Fibroblast of skin of scalp (primary cell): ENCODE measurements at regions not wholly inside any gene's neighbourhood (a gene's known extent, or its start where the extent isn't known, plus 50 kb on each side); places are given as distances from the start of the nearest gene placed in this dataset.
"Not testable (repeated sequence)": the region's sequence is repeated elsewhere in the genome, so short reads cannot be mapped to it uniquely, and the experiment has no call there.

Experiments
- DNase-seq: peaks from one replicate; pipeline ENCODE4 v3.0.0-alpha.2; 2013

GRCh38 chr10:130352291-130352645 lies 216.1 kb downstream of the GLRX3 start:
- DNase-seq, result no peak

- DNase-seq, result no peak
Observed at GRCh38 chr10:130353928-130354572, 217.9 kb downstream of the GLRX3 start.

DNA sequence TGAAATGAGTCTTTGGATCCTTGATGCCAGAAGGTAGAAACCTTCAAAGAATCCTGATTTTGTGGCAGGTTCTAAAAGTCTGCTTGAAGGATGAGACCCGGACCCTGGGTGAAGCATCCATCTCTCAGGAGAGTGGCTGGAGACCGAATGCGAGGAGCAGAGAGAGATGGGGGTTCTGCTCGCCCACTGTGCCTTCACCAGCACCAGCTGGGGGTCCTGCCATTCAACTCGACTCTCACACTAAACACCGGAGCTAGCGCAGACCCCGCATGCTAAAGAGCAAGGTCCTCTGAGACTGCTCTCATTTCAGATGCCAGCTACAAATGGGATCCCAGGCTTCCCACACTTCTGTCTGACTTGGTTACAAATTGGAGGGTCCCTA lies 218.4 kb downstream of the GLRX3 start:
- no peak for DNase-seq

GRCh38 chr10:130354976-130355795 lies 219.0 kb downstream of the GLRX3 start:
- no peak for DNase-seq

- not testable (repeated sequence) for DNase-seq
Observed at GRCh38 chr10:130356429-130356828, 220.2 kb downstream of the GLRX3 start.

DNA sequence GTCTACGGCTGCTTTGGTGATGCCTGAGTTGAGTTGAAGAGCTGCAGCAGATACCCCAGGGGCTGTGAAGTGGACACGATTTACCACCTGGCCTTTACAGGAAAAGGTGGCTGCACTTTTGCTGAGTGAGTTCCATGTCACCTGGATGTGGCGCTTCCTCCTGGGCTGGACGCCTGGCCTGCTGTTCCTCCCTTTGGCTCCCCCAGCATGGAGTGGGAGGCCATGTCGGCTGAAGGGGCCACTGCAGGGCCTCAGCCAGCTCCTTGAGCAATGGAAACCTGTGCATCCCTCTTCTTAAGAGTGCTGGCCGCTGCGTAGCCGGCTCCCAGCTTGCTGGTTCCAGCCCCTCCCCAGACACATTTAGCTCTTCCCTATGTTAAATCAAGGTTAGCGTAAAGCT lies 221.0 kb downstream of the GLRX3 start:
- no peak for DNase-seq

DNA sequence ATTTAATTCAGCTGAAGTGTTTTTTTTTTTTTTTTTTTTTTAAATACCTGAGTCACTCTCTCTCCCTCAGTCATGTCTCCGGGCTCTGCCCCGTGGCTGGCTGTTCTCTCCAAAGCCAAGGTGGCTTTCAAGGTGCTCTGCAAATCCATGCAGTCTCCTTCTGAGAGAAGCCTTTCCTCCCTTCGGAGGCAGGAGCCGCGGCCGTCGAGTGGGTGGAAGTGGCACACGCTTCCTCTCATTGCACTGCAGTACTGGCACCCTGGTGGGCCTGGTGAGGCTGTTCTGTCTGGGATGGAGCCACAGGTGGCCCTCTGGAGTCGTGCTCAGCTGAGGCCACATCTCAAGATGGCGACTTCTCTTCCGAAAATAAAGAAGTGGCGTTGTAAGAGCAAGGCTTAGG lies 221.8 kb downstream of the GLRX3 start:
- DNase-seq, result no peak

DNA sequence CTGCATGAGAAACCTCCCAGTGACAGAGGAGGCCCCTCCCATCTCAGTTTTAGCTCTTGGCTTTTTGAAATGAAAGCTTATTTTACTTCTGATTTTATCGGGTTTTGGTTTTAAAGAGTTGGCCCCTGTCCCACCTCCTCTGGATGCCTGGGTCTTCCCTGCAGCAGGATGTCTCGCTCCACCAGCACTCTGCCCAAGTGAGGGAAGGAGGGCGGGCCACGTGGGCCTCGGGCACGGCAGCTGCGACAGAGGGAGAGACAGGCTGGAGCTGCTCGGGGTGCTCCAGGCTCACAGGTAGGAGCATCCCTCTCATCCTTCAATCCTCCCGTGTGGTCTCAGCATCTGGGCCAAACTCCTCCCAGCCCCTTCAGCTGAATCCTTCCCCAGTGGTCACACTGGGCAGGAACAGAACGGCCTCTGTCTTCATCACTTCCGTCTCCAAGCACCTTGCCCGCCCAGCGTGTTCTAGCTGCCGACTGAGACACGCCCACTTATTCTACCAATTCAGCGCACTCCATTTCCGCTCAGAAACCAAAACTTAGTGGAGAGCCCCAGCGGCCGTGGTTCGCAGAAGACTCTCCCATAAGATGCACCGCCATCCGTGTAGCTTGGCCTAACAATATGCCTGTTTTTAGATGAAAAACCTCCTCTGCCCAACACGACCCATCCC lies 222.9 kb downstream of the GLRX3 start:
- no peak for DNase-seq

- DNase-seq, result no peak
Observed at GRCh38 chr10:130359711-130360110, 223.5 kb downstream of the GLRX3 start.

DNA sequence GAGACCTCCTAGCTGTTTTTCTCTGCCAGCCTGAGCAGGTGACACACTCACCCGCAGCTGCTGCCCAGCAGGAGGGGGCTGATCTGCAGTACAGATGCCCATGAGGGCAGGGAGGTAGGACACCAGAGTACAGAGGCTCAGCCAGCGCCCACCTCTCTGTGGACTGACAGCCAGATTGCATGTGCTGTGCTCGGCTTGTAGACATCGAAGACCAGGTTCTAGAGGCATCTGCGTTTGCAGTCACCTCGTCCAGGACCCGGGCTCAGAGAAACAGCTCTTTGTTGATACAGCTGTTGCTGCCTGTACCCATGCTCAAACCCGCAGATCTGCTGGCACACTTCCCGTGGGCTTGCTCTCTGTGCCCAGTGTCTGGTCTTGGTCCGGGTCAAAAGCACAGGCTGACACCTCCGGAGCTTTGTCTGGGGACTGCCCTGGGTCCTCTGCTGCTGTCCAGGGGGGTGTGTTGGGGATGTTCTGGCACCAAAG lies 224.7 kb downstream of the GLRX3 start:
- no peak for DNase-seq

- no peak for DNase-seq
Observed at GRCh38 chr10:130361351-130362105, 225.3 kb downstream of the GLRX3 start.

DNA sequence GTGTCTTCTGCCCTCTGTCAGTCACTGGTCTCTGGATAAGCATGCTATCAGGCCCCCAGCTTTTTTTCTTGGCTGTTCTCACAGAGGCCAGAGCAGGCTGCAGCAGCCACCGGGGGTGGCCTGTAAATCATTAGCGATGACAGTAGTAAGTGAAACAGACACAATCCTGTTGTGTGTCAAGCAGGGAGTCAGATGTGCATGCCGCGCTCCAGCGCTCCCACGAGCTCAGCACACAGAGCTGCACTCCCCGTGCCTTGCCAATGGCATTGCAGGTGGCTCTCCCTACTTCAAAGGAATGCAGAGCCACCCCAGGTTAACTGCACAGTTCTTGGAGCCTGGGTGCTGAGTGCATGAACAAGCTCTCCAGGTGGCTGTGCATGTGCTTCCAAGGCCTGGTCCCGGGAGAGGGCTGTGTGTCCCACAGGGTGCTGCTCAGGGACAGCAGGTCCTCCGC lies 226.1 kb downstream of the GLRX3 start:
- DNase-seq, result no peak

GRCh38 chr10:130363051-130363450 lies 226.9 kb downstream of the GLRX3 start:
- DNase-seq, result no peak

DNA sequence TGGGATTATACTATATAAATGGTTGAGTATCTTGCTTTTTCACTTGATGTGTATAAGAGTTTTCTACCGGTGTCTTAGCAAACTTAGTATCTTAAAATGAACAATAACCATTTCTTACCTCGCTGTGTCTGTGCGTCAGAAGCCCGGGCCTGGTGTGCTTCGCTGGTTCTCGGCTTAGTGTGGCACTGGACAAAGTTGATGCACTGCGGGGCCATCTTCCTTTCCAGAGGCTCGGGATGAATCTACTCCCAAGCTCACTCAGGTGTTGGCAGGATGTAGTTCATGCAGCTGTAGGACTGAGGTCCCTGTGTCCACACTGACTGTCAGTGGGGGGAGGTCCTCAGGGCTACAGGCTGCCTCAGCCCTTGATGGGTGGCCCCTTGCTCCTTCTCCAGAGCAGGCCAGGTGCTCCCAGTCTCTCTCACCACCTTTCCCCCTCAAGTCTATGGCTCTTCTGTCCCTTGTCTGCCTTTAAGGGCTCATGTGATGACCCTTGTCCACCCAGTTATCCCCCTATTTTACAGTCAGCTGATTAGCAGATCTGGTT lies 227.8 kb downstream of the GLRX3 start:
- no peak for DNase-seq

- DNase-seq, result no peak
Observed at GRCh38 chr10:130364631-130365411, 228.6 kb downstream of the GLRX3 start.

GRCh38 chr10:130368761-130369560 lies 232.8 kb downstream of the GLRX3 start:
- DNase-seq, result no peak

GRCh38 chr10:130369645-130370381 lies 233.6 kb downstream of the GLRX3 start:
- no peak for DNase-seq

GRCh38 chr10:130370721-130371120 lies 234.5 kb downstream of the GLRX3 start:
- DNase-seq, result no peak

DNA sequence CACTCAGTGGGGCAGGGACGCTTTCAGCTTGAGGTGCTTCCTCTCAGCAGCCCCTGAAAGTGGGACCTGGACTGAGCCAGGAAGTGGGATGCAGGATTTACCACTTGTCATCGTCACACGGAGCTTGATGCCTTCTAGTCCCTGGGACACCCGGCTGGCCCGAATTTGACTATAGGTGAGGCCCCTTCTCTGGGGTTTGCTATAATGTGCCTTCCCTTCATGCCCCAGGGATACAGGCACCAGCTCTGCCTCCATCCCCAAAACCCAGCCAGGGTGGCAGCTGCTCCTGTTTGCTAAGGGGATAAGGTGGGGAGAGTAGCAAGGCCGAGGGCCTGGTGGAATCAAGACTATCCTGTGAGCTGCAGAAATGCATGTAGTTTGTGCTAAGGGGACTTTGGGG lies 235.0 kb downstream of the GLRX3 start:
- DNase-seq, result no peak

DNA sequence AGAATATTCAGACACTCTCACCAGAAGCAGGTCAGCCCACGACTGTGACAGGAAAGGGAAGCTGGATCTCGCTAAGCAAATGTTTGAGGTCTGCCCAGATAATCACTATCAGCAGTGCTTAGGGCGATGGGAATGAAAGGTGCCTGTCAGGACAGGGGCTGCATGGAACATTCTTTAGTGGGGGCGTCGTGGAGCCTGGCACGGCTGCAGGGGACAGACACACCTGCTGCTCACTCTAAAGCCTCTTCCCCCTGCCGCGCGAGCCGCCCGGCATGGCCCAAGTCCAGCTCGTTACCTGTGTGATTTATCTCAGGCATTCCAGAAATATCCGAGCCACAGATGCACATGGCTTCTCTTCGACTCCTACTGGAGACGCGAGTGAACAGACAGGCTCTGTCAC lies 235.5 kb downstream of the GLRX3 start:
- DNase-seq, result no peak
